C4-2B (cell line): ENCODE measurements at regions not wholly inside any gene's neighbourhood (a gene's known extent, or its start where the extent isn't known, plus 50 kb on each side); places are given as distances from the start of the nearest gene placed in this dataset.

Source experiments
- H3K27ac ChIP-seq: fragments of 450-650 bp; 2 replicates; pipeline ENCODE4 v1.5.1; 2017
- CTCF ChIP-seq: fragments of 450-650 bp; conservative IDR thresholded peaks from 2 replicates; pipeline ENCODE4 v1.5.1; 2017; ENCODE audit warnings: mild to moderate bottlenecking
- ZFX ChIP-seq: fragments of 450-650 bp; IDR thresholded peaks from 2 replicates; pipeline ENCODE4 v1.6.1; 2017

DNA sequence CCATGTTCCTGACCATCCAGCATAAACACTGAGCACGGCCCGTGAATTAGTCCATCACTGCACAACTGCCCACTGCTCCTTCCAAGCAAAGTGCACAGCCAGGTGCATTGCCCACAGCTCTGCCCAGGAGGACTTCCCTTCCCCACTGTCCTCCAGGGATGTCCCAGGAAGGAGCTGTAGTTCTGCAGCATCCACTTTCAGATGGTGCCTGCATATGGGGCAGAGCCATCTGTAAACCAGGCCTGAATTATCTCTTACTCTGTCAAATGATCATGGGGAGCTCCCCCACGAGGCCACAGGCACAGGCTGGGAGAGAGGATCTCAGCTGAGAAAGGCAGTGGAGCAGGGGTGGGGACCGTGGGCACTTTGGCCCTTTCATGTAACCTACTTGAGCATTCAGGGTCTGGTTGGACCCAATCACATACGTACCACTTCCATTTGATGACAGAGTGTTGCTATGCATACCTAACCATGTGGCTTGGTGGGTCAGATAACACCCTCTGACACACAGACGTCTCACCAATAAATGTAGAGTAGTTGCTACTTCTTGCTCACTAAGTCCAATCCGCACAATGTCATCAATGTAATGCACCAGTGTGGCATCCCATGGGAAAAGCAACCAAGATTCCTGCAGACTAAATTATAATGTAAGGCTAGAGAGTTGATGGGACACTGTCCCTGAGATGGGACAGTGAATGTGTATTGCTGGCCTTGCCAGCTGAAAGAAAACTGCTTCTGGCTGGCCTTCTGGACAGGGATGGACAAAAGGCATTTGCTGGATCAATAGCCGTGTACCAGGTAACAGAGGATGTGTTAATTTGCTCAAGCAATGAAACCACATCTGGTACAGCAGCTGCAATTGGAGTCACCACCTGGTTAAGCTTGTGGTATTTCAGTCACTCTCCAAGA, 113.8 kb upstream of the C14orf180 start:
- no peak for TF ChIP-seq CTCF
- TF ChIP-seq ZFX: no peak

GRCh38 chr14:104467236-104467635, 112.3 kb upstream of the C14orf180 start:
- H3K27ac ChIP-seq: no peak overlapping the region
- no peak for TF ChIP-seq CTCF

More for the DNA sequence above, 113.8 kb upstream of the C14orf180 start:
- no peak overlapping the region for H3K27ac ChIP-seq

DNA sequence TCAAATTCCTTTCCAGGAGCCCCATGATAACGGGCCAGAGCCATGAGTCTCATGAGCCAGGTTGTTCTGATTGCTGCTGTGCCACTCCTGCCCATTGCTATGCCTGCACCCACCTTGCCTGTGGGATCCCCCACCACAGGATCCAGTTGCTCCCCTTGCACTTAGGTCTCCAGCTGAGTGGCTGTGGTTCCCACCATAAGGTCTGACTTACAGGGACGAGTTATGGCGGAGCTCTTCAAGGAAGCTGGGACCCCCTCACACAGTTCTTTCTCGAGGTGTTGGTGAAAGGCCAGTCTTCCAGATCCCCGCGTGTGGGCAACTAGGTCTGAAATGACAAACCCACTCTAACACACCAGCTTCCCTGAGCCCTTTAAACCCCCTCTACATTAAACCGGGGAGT, 111.9 kb upstream of the C14orf180 start:
- no peak overlapping the region for H3K27ac ChIP-seq
- no peak for TF ChIP-seq ZFX
- TF ChIP-seq CTCF: no peak

DNA sequence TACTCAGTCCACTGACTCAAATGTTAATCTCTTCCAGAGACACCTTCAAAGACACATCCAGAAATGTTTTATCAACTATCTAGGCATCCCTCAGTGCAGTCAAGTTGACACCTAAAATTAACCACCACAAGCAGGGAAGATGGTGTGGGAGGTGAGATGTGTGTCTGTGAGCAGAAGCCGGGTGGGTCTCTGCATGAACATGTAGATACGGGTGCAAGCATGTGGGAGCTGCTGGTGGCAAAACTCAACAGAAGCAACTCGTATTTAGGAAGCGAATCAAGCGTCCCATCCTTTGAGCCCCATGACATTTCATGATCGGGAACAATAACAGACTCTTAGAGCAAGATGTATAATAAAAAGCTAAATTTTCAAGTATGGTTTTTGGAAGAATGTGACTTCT, 110.0 kb upstream of the C14orf180 start:
- no peak for TF ChIP-seq ZFX
- TF ChIP-seq CTCF: no peak

DNA sequence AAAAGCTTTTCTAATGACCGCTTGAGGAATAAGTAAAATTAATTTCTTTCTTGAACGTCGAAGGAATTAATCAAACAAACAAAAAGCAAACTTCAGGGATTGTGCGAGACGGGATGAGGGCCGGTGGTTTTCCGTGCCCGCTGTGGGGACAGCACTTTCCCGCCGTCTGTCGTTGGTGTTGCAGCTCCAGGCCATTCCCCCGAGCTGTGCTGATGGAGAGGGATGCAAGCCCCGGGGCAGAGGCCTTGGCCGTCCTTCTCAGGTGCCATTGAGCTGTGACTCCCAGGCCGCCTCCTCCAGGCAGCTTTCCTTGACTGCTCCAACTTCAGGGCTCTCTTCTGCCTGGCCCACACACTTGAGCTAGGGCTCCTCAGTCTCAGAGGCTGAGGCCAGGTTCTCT, 109.0 kb upstream of the C14orf180 start:
- TF ChIP-seq ZFX: no peak
- TF ChIP-seq CTCF: no peak
- H3K27ac ChIP-seq: no peak overlapping the region

More for the DNA sequence above, 110.0 kb upstream of the C14orf180 start:
- no peak overlapping the region for H3K27ac ChIP-seq

DNA sequence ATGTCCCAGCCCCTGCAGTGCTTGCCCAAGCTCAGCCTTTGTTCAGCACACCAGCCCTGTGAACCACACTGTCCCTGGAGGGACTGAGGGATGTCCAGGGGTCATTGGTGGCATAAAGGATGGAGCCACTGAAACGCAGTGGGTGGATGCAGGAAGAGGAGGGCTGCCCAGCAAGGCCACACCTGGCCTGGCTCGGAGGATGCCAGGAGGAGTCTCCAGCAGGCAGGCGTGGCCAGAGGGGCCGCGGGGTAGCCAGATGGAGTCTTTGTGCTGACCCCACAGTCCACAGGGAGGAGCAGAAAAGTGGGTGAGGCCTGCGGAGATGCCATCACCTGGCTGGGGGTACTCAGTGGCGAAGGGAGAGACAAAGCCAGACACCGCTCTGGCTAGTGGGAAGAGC, 108.5 kb upstream of the C14orf180 start:
- H3K27ac ChIP-seq: no peak overlapping the region
- TF ChIP-seq ZFX (no peak), CTCF (no peak)

GRCh38 chr14:104472073-104472472, 107.5 kb upstream of the C14orf180 start:
- no peak for TF ChIP-seq CTCF
- no peak for TF ChIP-seq ZFX
- H3K27ac ChIP-seq: no peak overlapping the region
